ENCODE measurements at regions not wholly inside any gene's neighbourhood (a gene's known extent, or its start where the extent isn't known, plus 50 kb on each side); places are given as distances from the start of the nearest gene placed in this dataset.

DNA sequence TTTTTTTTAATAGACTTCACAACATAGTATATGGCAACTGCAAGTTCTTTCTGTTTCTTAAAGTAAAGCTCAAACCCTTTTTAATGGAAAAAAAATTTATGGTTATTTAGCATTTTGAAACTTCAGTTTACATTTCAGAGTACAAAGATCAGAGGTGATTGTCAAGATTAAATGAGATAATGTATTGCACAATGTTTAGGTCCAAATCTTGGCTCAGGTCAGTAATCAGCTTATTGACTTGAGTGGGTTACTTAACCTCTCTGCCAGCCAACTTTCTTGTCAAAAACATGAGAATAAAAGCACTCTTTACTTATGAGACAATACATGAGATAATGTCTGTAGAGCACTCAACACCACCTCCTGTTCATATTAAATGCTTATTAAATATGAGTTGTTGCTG lies 345.1 kb upstream of the PTPRD start:
- no peak for DNase-seq
- Histone ChIP-seq H3K27me3 (no peaks in the 10 kb centered on the region), H3K9me3 (no peaks in the 10 kb centered on the region), H3K27ac (no peak overlapping the region), H3K4me1 (no peaks in the 10 kb centered on the region), H3K36me3 (ENCODE audit: low read depth, missing control alignments) (no peaks in the 10 kb centered on the region), H3K4me3 (no peak overlapping the region)
- intact Hi-C loops (cut with DNase I; ENCODE audit: low total_unique reads) = no loop called here
- TF ChIP-seq, protein P1, sequence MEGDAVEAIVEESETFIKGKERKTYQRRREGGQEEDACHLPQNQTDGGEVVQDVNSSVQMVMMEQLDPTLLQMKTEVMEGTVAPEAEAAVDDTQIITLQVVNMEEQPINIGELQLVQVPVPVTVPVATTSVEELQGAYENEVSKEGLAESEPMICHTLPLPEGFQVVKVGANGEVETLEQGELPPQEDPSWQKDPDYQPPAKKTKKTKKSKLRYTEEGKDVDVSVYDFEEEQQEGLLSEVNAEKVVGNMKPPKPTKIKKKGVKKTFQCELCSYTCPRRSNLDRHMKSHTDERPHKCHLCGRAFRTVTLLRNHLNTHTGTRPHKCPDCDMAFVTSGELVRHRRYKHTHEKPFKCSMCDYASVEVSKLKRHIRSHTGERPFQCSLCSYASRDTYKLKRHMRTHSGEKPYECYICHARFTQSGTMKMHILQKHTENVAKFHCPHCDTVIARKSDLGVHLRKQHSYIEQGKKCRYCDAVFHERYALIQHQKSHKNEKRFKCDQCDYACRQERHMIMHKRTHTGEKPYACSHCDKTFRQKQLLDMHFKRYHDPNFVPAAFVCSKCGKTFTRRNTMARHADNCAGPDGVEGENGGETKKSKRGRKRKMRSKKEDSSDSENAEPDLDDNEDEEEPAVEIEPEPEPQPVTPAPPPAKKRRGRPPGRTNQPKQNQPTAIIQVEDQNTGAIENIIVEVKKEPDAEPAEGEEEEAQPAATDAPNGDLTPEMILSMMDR (IDR thresholded peaks at IDR 0.05) = no peak
- TF ChIP-seq POLR2A (IDR thresholded peaks at IDR 0.05) = no peak

DNA sequence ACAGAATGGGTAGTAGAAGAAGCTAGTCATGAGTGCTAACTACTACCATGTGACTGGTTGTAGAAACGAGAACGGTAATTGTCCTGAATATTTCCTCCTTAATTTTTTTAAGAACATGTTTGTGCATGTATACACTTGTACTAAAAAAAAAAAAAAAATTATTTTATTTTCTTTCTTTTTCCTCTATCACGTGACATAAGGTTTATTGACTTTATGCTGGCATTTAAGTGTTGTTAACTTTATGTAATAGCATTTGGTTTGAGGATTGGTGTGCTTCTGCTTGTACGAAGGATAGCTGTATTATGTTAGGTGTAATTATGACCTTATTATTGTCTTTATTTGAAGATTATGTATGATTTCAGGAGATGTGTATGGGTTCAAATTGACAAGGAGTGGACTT lies 349.1 kb upstream of the PTPRD start:
- DNase-seq = no peak
- WGBS, 2 donors = 86 to 91% methylated on average over 4 of the region's 4 CpGs
- Histone ChIP-seq H3K27ac (no peak overlapping the region), H3K27me3 (no peaks in the 10 kb centered on the region), H3K9me3 (no peaks in the 10 kb centered on the region), H3K4me3 (no peak overlapping the region), H3K36me3 (ENCODE audit: low read depth, missing control alignments) (no peaks in the 10 kb centered on the region), H3K4me1 (no peaks in the 10 kb centered on the region)
- TF ChIP-seq, protein P1 (IDR thresholded peaks at IDR 0.05) = no peak
- TF ChIP-seq POLR2A (IDR thresholded peaks at IDR 0.05) = no peak
- intact Hi-C loops (cut with DNase I; ENCODE audit: low total_unique reads) = no loop called here

DNA sequence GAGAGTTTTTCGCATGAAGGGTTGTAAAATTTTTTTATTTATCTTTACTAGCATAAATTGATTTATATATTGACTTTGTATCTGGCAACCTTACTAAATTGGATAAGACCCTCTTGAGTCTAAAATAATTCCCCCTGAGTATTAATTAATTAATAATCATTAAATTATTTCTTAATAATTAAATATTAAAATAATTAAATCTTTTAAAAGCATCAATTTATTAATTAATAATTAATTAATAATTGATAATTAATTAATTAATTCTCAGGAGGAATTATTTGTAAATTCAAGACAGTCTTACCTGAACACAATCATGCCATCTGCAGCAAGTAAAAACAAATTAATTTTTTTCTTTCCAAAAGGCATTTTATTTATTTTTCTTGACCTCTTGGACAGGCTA lies 370.4 kb upstream of the PTPRD start:
- Histone ChIP-seq H3K4me3 (no peak overlapping the region), H3K27ac (no peak overlapping the region), H3K4me1 (no peaks in the 10 kb centered on the region), H3K9me3 (no peaks in the 10 kb centered on the region), H3K27me3 (no peaks in the 10 kb centered on the region), H3K36me3 (ENCODE audit: low read depth, missing control alignments) (no peaks in the 10 kb centered on the region)
- intact Hi-C loops (cut with DNase I; ENCODE audit: low total_unique reads) = no loop called here
- TF ChIP-seq, protein P1 (IDR thresholded peaks at IDR 0.05) = no peak
- no peak for TF ChIP-seq POLR2A (IDR thresholded peaks at IDR 0.05)
- DNase-seq = no peak
- WGBS, 2 donors = 91 to 96% methylated on average over 1 of the region's 1 CpG

DNA sequence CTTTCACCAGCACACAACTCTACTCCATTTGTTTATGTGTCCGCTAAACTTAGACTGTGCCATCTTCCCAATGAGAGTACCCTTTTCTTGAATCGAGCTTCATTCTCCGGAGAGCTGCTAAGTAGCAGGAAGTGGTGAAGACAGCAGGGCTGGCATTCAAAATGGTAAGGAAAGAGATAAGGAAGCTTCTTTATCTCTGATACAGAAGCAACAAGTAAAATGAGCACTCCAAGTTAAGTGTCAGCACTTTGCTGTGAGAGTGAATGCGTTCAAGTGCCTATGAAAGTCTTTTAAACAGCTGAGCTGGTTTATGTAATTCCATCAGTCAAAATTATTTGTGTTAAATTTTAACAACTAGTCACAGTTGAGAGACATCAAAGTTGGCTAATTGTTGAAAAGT lies 386.8 kb upstream of the PTPRD start:
- H3K36me3 ChIP-seq (ENCODE audit: low read depth, missing control alignments) = no peaks in the 10 kb centered on the region
- DNase-seq = no peak
- intact Hi-C loops (cut with DNase I; ENCODE audit: low total_unique reads) = no loop called here
- H3K4me1 ChIP-seq = no peaks in the 10 kb centered on the region
- H3K27ac ChIP-seq = no peak overlapping the region
- TF ChIP-seq, protein P1 (IDR thresholded peaks at IDR 0.05) = no peak
- no peak for TF ChIP-seq POLR2A (IDR thresholded peaks at IDR 0.05)
- no peaks in the 10 kb centered on the region for H3K27me3 ChIP-seq
- H3K9me3 ChIP-seq = no peaks in the 10 kb centered on the region
- no peak overlapping the region for H3K4me3 ChIP-seq
- 84 to 90% methylated on average over 4 of the region's 4 CpGs for WGBS, 2 donors

DNA sequence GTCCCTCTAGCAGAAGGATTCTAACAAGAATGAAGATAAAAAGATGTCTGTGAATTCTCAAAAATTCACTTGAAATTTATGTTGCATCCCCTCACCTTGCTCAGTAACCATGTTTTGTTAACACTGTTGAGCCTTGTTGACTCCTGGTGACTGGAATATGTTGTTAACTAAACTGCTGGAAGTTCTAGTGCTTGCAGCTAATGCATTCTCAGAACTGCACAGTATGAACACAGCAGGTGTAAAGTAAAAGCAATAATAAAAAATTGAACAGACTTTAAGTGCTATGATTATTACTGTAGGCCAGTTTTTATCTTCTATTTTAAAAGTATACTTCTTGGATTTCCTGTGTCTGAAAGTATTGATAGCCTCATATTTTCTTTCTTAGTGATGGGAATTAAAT lies 388.7 kb upstream of the PTPRD start:
- Histone ChIP-seq H3K4me3 (no peak overlapping the region), H3K27ac (no peak overlapping the region), H3K4me1 (no peaks in the 10 kb centered on the region), H3K36me3 (ENCODE audit: low read depth, missing control alignments) (no peaks in the 10 kb centered on the region), H3K27me3 (no peaks in the 10 kb centered on the region), H3K9me3 (no peaks in the 10 kb centered on the region)
- TF ChIP-seq POLR2A (IDR thresholded peaks at IDR 0.05) = no peak
- TF ChIP-seq, protein P1 (IDR thresholded peaks at IDR 0.05) = no peak
- intact Hi-C loops (cut with DNase I; ENCODE audit: low total_unique reads) = no loop called here
- DNase-seq = no peak
